GM12892 (cell line): ENCODE measurements at regions not wholly inside any gene's neighbourhood (a gene's known extent, or its start where the extent isn't known, plus 50 kb on each side); places are given as distances from the start of the nearest gene placed in this dataset.

Source experiments
- DNase-seq: peaks from one replicate; pipeline ENCODE4 v3.0.0; 2011; ENCODE audit not compliant: insufficient read length
- FAIRE-seq: peaks from 2 replicates; lab custom pipeline; 2011; peaks lifted over from hg19 to GRCh38; lab: Jason Lieb, UNC
- POLR2A ChIP-seq: IDR thresholded peaks from 2 replicates; pipeline ENCODE4 v1.6.1; 2011; ENCODE audit warnings: low read depth, low read length, control low read depth
- POLR2AphosphoS5 ChIP-seq: IDR thresholded peaks from 2 replicates; pipeline ENCODE4 v1.6.1; 2011; ENCODE audit warnings: low read depth, low read length, control low read depth
- TAF1 ChIP-seq: IDR thresholded peaks from 2 replicates; pipeline ENCODE4 v1.6.1; 2011; ENCODE audit warnings: low read depth, mild to moderate bottlenecking, control low read depth, low read length, borderline replicate concordance

DNA sequence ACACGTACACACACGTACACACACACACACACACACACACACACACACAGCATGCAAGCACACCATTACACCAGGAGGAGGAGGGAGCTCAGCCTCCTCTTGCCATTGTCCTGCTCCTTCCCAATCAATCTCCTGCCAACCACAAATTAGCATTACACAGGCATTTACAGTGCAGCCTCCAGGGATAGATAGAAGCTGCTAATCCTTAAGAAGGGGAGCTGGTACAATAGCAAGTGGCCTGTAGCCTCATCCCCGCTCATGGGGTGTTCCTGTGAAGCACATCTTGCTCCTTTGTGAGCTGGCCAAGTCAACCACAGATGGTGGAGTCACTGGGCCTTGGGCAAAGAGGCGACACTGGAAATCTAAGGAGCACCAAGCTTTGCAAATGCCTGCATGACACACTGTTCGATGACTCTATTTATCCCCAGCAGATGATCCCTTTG lies 110.3 kb upstream of the PKDCC start:
- no peak for DNase-seq
- FAIRE-seq: no peak
- TF ChIP-seq POLR2AphosphoS5: no peak
- TF ChIP-seq POLR2A: no peak
- TF ChIP-seq TAF1: no peak

GRCh38 chr2:41937921-41938708 lies 109.7 kb upstream of the PKDCC start:
- TF ChIP-seq POLR2A (no peak), TAF1 (no peak), POLR2AphosphoS5 (no peak)
- FAIRE-seq: no peak
- DNase-seq: no peak

DNA sequence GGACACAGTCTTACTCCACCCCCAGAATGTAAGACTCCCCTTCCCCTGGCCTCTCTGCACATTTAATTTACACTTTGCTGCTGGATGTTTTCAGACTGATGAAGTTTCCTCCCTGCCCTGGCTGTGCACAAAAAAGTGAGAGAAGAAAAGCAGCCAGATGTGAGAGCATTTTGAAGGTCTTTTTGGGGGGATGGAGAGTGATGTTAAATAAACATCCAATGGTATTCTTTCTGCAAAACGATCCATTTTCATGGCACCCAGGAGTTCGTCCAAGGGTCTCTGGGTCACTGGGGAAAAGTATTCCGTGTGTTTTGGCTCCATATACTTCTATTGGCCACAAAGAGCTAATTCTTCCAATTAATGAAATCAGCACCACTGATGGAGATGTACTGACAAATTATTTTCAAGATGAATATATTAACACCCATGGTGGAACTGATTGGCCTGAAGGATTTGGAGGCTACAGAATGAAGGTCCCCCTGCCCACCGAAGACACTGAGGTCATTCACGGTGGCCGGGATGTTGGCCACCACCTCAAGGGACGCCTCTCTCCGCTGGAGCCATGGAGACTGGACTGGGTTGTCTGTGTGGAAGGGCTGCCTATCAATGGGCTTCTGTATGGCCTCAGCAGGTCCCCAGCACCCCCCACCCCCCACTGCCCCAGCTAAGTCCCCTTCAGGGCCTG lies 107.6 kb upstream of the PKDCC start:
- no peak for DNase-seq
- TF ChIP-seq TAF1 (no peak), POLR2AphosphoS5 (no peak), POLR2A (no peak)
- FAIRE-seq: no peak

DNA sequence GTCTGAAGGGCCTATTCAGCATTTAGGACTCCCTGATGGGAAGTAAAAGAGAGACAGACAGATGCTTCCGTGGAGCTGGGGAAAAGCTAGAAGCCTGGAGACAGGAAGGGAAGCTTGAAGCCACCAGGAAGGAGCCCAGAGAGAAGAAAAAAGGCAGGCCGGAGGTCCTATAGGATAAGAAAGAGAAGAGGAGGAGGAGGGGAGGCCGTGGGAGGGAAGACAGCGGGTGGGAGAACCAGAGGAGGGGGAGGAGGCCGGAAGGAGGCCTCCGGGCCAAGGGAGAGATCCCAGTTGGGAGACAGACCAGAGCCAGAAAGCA lies 107.1 kb upstream of the PKDCC start:
- TF ChIP-seq TAF1 (no peak), POLR2A (no peak), POLR2AphosphoS5 (no peak)
- DNase-seq (no peak), FAIRE-seq (no peak)

GRCh38 chr2:41941831-41942230 lies 106.0 kb upstream of the PKDCC start:
- DNase-seq (no peak), FAIRE-seq (no peak)
- TF ChIP-seq POLR2AphosphoS5: no peak
- TF ChIP-seq TAF1: no peak
- TF ChIP-seq POLR2A: no peak

DNA sequence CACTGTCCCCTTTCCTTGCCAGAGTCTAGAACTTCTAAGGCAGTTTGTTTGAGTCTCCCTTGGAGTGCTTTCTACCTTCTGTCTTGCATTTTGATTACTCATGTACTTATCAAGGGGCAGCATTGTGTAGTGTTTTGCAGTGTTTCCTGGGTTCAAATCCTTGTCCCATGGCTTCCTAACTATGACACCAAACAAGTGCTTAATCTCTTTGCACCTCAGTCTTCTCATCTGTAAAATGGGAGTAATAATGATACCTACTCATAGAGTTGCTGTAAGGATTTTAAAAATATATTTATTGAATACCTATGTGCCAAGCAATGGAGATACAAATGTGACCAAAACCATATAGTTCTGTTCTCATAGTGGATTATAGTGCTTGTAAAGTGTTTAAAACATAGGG lies 105.5 kb upstream of the PKDCC start:
- TF ChIP-seq TAF1: no peak
- no peak for TF ChIP-seq POLR2AphosphoS5
- no peak for TF ChIP-seq POLR2A
- DNase-seq: no peak
- no peak for FAIRE-seq

GRCh38 chr2:41943159-41943558 lies 104.7 kb upstream of the PKDCC start:
- no peak for DNase-seq
- FAIRE-seq: no peak
- TF ChIP-seq POLR2A: no peak
- no peak for TF ChIP-seq TAF1
- TF ChIP-seq POLR2AphosphoS5: no peak

GRCh38 chr2:41944220-41944880 lies 103.5 kb upstream of the PKDCC start:
- DNase-seq (no peak), FAIRE-seq (no peak)
- TF ChIP-seq POLR2AphosphoS5: no peak

- TF ChIP-seq TAF1 (no peak), POLR2AphosphoS5 (no peak), POLR2A (no peak)
- FAIRE-seq: no peak
- no peak for DNase-seq
Observed at GRCh38 chr2:41947701-41948396, 100.0 kb upstream of the PKDCC start.

GRCh38 chr2:41948397-41948763 lies 99.4 kb upstream of the PKDCC start:
- no peak for FAIRE-seq
- no peak for TF ChIP-seq POLR2A
- DNase-seq: no peak

- no peak for TF ChIP-seq TAF1
- TF ChIP-seq POLR2A: no peak
- TF ChIP-seq POLR2AphosphoS5: no peak
- DNase-seq: no peak
- FAIRE-seq: no peak
Observed at GRCh38 chr2:41949091-41949882, 98.5 kb upstream of the PKDCC start.
